Ectodermal cell (in vitro differentiated cells): ENCODE measurements at regions not wholly inside any gene's neighbourhood (a gene's known extent, or its start where the extent isn't known, plus 50 kb on each side); places are given as distances from the start of the nearest gene placed in this dataset.

Experiments used
- H3K27ac ChIP-seq: 2 replicates; pipeline ENCODE4 v1.7.0; 2013; ENCODE audit warnings: mild to moderate bottlenecking, low read depth, low read length; ENCODE audit not compliant: insufficient read depth, poor library complexity, severe bottlenecking
- H3K27me3 ChIP-seq: 2 replicates; pipeline ENCODE4 v1.7.0; 2013; ENCODE audit warnings: mild to moderate bottlenecking, low read length; ENCODE audit not compliant: insufficient read depth, control insufficient read depth, poor library complexity, severe bottlenecking
- H3K36me3 ChIP-seq: one replicate; pipeline ENCODE4 v1.7.0; 2013; ENCODE audit warnings: low read length; ENCODE audit not compliant: control insufficient read depth, insufficient read depth
- H3K4me1 ChIP-seq: one replicate; pipeline ENCODE4 v1.7.0; 2013; ENCODE audit warnings: low read length; ENCODE audit not compliant: control insufficient read depth, insufficient read depth
- H3K4me3 ChIP-seq: 2 replicates; pipeline ENCODE4 v1.7.0; 2013; ENCODE audit warnings: low read depth, low read length, control low read depth; ENCODE audit not compliant: insufficient read depth
- H3K9me3 ChIP-seq: 2 replicates; pipeline ENCODE4 v1.7.0; 2013; ENCODE audit warnings: mild to moderate bottlenecking, low read length, moderate library complexity; ENCODE audit not compliant: control insufficient read depth
- WGBS, 2 experiments: methylation state at CpG; one replicate each; pipeline ENCODE4 v1.1.7; 2013; ENCODE audit warnings: missing lambda C conversion rate in 2 of 2; 5-methylcytosine and 5-hydroxymethylcytosine counted together

- H3K4me1 ChIP-seq: no peaks in the 10 kb centered on the region
- H3K36me3 ChIP-seq: no peaks in the 10 kb centered on the region
- H3K4me3 ChIP-seq: no peak overlapping the region
- no peak overlapping the region for H3K27ac ChIP-seq
- no peaks in the 10 kb centered on the region for H3K9me3 ChIP-seq
- H3K27me3 ChIP-seq: no peaks in the 10 kb centered on the region
- 90 to 91% methylated on average over 11 of the region's 11 CpGs for WGBS, 2 experiments
Measured at GRCh38 chr22:48835364-48835763, 992.3 kb downstream of the BRD1 start.

DNA sequence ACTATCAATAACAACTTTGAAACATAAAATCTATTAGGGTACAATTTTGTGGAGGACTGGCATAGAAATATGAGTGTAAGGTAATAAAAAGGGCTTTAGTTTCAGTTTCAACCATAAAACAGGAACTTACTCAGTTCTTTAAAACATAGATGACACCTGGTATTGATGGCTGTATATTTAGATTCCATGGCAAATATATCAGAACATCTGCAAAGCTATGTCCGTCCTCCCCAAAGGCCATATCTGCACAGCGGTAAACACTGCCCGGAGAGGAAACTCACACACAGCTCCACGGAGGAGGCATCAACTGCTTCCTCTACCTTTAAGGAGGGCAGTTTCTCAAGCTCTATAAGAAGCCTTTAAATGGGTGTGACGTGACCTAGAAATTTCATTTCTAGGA lies 993.3 kb downstream of the BRD1 start:
- Histone ChIP-seq H3K4me3 (no peak overlapping the region), H3K27me3 (no peaks in the 10 kb centered on the region), H3K9me3 (no peaks in the 10 kb centered on the region), H3K27ac (no peak overlapping the region), H3K4me1 (no peaks in the 10 kb centered on the region), H3K36me3 (no peaks in the 10 kb centered on the region)
- WGBS, 2 experiments: 86 to 90% methylated on average over 4 to 5 of the region's 5 CpGs

- Histone ChIP-seq H3K27me3 (no peaks in the 10 kb centered on the region), H3K36me3 (no peaks in the 10 kb centered on the region), H3K27ac (no peak overlapping the region), H3K9me3 (no peaks in the 10 kb centered on the region), H3K4me3 (no peak overlapping the region), H3K4me1 (no peaks in the 10 kb centered on the region)
- WGBS, 2 experiments: 90 to 100% methylated on average over 3 of the region's 4 CpGs
Measured at GRCh38 chr22:48832592-48832991, 995.1 kb downstream of the BRD1 start.

GRCh38 chr22:48829908-48830307 lies 997.8 kb downstream of the BRD1 start:
- Histone ChIP-seq H3K4me1 (no peaks in the 10 kb centered on the region), H3K27me3 (no peaks in the 10 kb centered on the region), H3K4me3 (no peak overlapping the region), H3K27ac (no peak overlapping the region), H3K36me3 (no peaks in the 10 kb centered on the region), H3K9me3 (no peaks in the 10 kb centered on the region)
- WGBS, 2 experiments: 92 to 94% methylated on average over 6 of the region's 6 CpGs

DNA sequence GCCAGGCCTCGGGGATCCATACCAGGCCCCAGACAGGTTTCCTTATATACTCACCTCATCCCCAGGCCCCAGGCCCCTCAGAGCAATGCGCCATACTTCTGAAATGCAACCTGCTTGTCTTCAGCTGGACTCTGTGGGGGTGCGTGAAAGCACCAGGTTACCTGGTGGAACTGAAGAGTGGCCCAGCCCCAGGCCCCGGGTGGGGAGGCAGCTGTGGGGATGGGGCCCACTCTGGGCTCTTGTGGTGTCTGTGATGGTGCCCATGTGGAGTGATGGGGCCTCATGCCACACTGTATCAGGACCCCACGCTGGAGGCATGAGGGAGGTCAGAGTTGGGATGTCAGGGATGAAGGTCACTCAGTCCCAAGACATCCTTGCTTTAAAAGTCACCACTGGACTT lies 999.0 kb downstream of the BRD1 start:
- WGBS, 2 experiments: 93% methylated on average over 5 of the region's 5 CpGs
- Histone ChIP-seq H3K27ac (no peak overlapping the region), H3K9me3 (no peaks in the 10 kb centered on the region), H3K36me3 (no peaks in the 10 kb centered on the region), H3K4me1 (no peaks in the 10 kb centered on the region), H3K4me3 (no peak overlapping the region), H3K27me3 (no peaks in the 10 kb centered on the region)

- H3K4me1 ChIP-seq: no peaks in the 10 kb centered on the region
- H3K36me3 ChIP-seq: no peaks in the 10 kb centered on the region
- no peak overlapping the region for H3K4me3 ChIP-seq
- H3K27me3 ChIP-seq: no peaks in the 10 kb centered on the region
- no peaks in the 10 kb centered on the region for H3K9me3 ChIP-seq
- peak overlapping the region; percentile 60 for H3K27ac ChIP-seq
- 84 to 85% methylated on average over 18 of the region's 18 CpGs for WGBS, 2 experiments
Measured at GRCh38 chr22:48827904-48828555, 999.6 kb downstream of the BRD1 start.

DNA sequence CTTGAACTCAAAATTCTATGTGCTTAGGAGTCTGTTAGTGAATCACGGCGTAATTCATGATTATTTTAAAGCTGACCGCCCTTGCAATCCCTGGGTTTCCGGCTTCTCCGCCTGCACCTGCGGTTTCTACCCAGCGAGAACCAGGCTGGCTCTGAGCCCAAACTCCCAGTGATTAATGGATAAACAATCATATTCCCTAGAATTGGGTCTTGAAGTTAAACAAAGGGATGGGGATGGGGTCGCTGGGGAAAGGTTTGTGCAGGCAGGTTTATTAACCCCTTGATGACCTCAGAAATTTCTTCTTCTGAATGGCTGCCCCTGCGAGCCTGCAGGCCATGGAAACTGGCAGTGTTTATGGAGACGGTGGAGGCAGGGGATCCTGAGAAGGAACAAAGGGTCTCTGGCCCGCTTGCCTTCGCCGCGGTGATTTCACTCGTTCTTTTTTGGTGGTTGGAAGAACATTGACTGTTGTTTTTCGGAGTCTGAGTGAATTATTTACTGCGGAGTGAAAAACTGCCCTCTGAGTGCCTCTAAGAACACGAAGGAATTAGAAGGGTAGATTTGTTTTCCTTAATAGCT lies 1000.3 kb downstream of the BRD1 start:
- Histone ChIP-seq H3K4me1 (no peaks in the 10 kb centered on the region), H3K4me3 (no peak overlapping the region), H3K27ac (peak overlapping the region; percentile 60), H3K36me3 (no peaks in the 10 kb centered on the region), H3K27me3 (no peaks in the 10 kb centered on the region), H3K9me3 (no peaks in the 10 kb centered on the region)
- WGBS, 2 experiments: 77 to 81% methylated on average over 18 of the region's 18 CpGs

DNA sequence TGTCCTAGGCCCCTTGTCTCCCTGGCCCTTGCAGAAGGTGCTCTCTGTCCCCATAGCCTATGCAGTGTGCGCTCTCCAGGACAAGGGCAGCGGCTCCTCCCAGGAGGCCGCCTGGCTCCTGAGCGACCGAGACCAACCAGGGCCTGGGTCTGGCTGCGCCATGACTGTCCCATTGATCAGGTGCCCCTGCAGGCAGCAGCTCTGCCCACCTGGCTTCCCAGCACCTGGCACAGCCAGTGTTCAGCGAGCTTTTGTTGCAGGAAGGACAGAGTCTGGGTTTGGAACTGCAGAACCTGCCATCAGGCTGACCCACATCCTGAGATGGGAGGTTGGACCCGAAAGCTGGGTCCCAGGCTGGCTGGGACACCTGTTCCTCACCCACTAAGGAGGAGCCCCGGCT lies 1001.1 kb downstream of the BRD1 start:
- WGBS, 2 experiments: 93 to 94% methylated on average over 9 of the region's 9 CpGs
- H3K4me1 ChIP-seq: no peaks in the 10 kb centered on the region

DNA sequence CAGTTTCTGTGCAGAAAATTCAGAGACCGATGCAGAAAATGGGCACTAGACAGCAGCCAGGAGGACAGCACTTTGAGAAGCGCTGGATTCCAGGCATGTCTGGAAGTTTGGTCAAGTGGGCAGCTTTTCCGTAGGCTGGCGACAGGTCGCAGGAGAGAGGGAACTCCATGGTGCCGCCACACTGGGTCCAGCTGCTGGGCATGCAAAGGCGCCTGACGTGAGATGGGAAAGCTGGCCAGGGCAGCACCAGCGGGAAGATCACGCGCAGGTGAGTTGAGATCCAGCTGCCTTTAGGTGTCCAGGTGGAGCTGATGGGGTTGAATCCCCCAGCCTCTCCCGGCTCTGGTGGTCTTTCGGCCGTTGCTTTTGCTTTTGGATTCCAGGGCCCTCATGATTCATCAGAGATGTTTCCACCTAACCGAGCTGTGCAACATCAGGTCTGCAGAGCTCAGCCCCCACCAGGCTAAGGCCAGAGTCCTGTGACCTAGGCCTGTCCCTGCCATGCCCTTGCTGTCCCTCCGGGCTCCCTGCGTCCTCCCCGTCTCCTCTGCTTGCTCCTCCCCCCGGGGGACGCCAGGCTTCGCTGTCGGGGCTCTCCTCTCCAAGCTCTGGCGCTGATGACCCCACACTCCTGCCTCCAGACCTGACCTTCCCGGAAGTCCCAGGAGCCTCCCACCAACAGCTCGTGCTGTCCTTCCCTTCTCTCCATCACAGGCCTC lies 1001.7 kb downstream of the BRD1 start:
- Histone ChIP-seq H3K9me3 (no peaks in the 10 kb centered on the region), H3K4me3 (no peak overlapping the region), H3K4me1 (no peaks in the 10 kb centered on the region), H3K36me3 (no peaks in the 10 kb centered on the region), H3K27ac (no peak overlapping the region), H3K27me3 (no peaks in the 10 kb centered on the region)
- WGBS, 2 experiments: 92 to 93% methylated on average over 25 of the region's 25 CpGs

More for the DNA sequence above, 1001.1 kb downstream of the BRD1 start:
- Histone ChIP-seq H3K27ac (no peak overlapping the region), H3K9me3 (no peaks in the 10 kb centered on the region), H3K4me3 (no peak overlapping the region), H3K27me3 (no peaks in the 10 kb centered on the region), H3K36me3 (no peaks in the 10 kb centered on the region)
